ENCODE measurements at regions not wholly inside any gene's neighbourhood (a gene's known extent, or its start where the extent isn't known, plus 50 kb on each side); places are given as distances from the start of the nearest gene placed in this dataset.

GRCh38 chr16:87027056-87027616 is 290.1 kb downstream of the C16orf95 start:
- no peak for TF ChIP-seq CTCF (IDR thresholded peaks at IDR 0.05; ENCODE audit: insufficient read depth, low read depth, low read length, missing control alignments)
- H3K4me3 ChIP-seq (ENCODE audit: low read depth, low read length): no peak overlapping the region
- DNase-seq (ENCODE audit: low read depth): no peak

- DNase-seq (ENCODE audit: low read depth): no peak
- no peak overlapping the region for H3K4me3 ChIP-seq (ENCODE audit: low read depth, low read length)
- no peak for TF ChIP-seq CTCF (IDR thresholded peaks at IDR 0.05; ENCODE audit: insufficient read depth, low read depth, low read length, missing control alignments)
Measured at GRCh38 chr16:87028481-87029320, 288.5 kb downstream of the C16orf95 start.

DNA sequence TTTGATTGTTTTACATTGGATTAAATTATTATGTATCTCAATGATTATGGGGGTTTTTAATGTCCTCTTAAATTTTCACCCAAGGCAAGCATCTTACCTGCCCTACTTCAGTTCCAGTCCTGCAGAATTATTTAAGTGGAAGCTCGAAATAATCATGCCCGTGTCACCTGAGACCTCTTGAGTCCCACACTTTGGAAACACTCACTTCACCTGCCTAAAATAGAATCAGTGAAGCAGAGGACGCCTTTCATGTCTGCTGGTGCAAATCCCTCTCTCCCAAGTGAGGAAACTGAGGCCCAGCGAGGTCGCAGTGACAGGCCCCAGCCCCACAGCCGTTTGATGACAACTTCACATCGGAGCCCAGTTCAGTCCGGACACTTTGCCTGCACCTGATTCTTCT is 284.6 kb downstream of the C16orf95 start:
- no peak overlapping the region for H3K4me3 ChIP-seq (ENCODE audit: low read depth, low read length)
- no peak for DNase-seq (ENCODE audit: low read depth)
- TF ChIP-seq CTCF (IDR thresholded peaks at IDR 0.05; ENCODE audit: insufficient read depth, low read depth, low read length, missing control alignments): no peak

- H3K4me3 ChIP-seq (ENCODE audit: low read depth, low read length): no peak overlapping the region
- DNase-seq (ENCODE audit: low read depth): no peak
- TF ChIP-seq CTCF (IDR thresholded peaks at IDR 0.05; ENCODE audit: insufficient read depth, low read depth, low read length, missing control alignments): no peak
Measured at GRCh38 chr16:87033021-87033471, 284.1 kb downstream of the C16orf95 start.

GRCh38 chr16:87033541-87034300 is 283.5 kb downstream of the C16orf95 start:
- no peak for TF ChIP-seq CTCF (IDR thresholded peaks at IDR 0.05; ENCODE audit: insufficient read depth, low read depth, low read length, missing control alignments)
- DNase-seq (ENCODE audit: low read depth): no peak
- H3K4me3 ChIP-seq (ENCODE audit: low read depth, low read length): no peak overlapping the region

- no peak overlapping the region for H3K4me3 ChIP-seq (ENCODE audit: low read depth, low read length)
- DNase-seq (ENCODE audit: low read depth): no peak
- no peak for TF ChIP-seq CTCF (IDR thresholded peaks at IDR 0.05; ENCODE audit: insufficient read depth, low read depth, low read length, missing control alignments)
Measured at GRCh38 chr16:87034317-87034716, 282.9 kb downstream of the C16orf95 start.

Measured in GM12865 (cell line).